Midbrain (tissue), 1 donor: ENCODE measurements at regions not wholly inside any gene's neighbourhood (a gene's known extent, or its start where the extent isn't known, plus 50 kb on each side); places are given as distances from the start of the nearest gene placed in this dataset.

Source experiments
- DNase-seq: peaks from one replicate; lab custom pipeline; 2025; lab: John Stamatoyannopoulos, UW

DNA sequence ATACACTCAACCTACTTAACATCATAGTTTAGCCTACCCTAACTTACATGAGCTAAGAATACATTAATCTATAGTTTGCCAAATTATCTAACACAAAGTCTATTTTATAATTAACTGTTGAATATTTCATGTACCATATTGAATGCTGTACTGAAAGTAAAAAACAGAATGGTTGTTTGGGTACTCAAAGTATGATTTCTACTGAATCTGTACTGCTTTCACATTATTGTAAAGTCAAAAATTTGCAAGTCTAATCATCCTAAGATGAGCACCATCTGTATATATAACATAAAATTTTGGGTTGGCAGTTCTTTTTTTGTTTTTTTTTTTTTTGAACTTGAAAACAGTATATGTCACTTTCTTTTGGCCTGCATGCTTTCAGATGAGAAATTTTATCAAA is 1212.6 kb downstream of the SLITRK5 start:
- no peak for DNase-seq

DNA sequence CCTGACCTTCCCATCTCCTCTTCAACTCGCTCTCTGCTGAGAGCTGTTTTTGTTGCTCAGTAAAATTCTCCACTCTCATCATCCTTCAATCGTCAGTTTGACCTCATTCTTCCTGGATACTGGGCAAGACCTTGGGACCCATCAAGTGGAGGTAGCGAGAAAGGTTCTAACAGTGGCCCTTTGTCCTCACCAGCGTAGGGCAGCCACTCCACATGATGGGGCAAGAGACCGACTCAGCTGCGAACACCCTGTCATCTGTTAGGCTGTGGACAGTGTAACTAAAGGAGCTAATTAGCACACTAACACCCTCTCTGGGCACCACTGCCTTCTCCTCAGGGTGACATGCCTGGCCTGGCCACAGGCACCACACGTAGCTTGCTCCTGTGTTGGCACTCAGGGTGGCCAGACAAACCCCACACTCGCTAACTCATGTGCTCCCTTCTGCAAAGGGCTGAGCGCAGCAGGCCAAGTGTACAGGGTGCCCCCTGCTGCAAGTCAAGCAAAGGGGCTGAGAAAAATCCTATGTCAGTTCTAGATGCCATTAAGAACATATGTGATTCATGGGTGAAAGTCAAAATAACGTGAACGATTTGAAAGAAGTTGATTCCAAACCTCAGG is 1216.0 kb downstream of the SLITRK5 start:
- no peak for DNase-seq

- no peak for DNase-seq
Observed at GRCh38 chr13:88895261-88895941, 1224.2 kb downstream of the SLITRK5 start.

DNA sequence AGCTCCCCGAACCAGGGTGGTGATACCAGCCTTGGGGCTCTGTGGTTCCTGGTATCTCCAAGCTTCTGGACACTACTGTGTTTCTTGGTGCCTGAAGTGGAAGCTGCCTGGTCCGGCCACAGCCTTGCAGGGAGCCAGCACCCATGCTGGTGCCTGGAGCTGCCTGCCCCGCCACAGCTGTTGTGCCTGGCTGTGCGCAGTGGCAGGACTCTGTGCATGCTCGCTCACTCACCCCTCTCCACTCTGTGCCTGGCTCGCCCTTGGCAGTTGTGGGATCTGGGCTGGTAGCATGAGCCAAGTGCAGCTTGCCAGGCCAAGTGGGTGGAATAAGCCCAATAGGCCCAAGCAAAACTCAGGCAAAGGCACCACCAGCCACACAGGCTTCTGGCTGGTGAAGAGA is 1225.3 kb downstream of the SLITRK5 start:
- no peak for DNase-seq

DNA sequence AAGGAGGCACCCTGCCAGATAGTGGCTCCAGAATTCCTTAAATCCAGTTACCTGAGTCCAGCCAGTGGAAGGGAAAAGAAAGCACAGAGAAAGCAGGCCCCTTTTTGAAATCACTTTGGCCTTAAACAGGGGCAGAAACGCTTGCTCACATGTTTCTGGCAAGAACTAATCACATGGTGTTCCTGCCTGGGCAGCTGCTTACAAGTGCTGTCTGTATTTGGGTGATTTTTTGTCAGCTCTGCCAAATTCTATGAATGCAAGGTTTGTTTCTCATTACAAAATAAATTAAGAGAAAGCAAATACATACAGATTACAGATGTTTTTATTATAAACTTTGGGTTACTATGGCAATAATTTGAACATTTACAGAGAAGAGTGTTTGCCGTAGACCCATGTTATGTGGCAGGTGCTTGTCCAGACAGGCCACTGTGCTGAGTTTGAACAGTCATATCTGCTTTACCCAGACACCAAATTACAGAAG is 1237.8 kb downstream of the SLITRK5 start:
- peak; percentile 40 for DNase-seq

GRCh38 chr13:88919970-88920628 is 1248.9 kb downstream of the SLITRK5 start:
- no peak for DNase-seq

DNA sequence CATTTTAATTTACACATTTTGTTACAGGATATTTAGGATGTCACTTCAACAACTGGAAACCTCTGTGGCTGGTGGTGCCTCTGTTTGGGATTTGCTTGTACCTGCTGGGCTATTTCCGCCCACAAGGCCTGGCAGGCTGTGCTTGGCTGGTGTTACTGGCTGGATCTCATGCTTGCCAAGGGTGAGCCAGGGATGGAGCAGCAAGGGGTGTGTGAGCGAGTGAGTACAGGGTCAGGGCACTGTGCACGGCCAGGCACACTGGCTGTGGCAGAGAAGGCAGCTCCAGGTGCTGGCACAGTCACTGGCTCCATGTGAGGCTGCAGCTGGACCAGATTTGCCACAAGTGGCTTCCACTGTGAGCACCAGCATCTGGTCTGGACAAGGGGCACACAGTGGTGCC is 1254.8 kb downstream of the SLITRK5 start:
- no peak for DNase-seq

DNA sequence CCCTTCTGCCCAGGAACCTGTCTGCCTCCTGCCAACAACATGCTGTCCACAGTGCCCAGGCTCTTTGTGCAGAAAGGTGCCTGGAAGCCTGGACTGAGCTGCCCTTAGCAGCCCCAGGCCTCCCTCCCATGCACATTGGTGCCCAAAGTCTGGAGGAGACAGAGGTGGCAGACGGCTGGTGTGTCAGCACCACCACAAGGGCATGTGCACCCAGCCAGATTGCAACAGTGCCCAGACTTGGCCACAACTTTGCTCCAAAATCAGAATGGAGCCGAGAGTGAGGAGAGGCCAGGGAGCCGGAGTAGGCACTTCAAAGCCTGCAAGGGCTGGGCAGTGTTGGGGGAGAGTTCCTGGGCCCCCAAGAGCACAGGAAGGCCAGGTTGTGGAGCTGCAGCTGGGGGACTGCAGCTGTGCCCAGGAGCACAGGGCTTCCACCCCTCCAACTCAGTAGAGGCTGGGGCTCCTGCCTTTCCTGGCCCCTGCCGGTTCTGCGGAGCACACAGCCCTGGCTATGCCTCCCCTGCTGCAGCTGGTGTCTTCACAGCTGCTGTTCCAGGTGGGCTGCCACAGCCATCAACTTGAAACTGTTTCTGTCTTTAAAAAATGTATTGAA is 1255.8 kb downstream of the SLITRK5 start:
- no peak for DNase-seq

DNA sequence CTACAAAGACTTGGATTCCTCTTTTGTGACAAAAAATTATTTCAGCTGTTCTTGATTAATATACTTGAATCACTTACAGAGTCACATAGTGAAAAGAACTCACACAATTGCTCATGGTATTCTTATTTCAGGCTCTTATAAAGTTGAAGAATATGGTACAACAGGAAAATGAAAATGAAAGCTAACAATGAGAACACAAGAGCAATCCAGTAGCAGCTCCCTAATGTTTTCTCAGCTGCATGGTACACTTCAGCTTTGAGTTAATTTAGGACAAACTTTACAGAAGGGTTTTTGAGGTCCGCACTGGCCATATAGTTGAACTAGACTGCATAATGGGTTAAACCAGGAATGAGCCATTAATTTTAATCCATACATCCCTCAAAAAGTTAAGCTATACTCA is 1261.8 kb downstream of the SLITRK5 start:
- no peak for DNase-seq

GRCh38 chr13:88937384-88937783 is 1266.2 kb downstream of the SLITRK5 start:
- no peak for DNase-seq

DNA sequence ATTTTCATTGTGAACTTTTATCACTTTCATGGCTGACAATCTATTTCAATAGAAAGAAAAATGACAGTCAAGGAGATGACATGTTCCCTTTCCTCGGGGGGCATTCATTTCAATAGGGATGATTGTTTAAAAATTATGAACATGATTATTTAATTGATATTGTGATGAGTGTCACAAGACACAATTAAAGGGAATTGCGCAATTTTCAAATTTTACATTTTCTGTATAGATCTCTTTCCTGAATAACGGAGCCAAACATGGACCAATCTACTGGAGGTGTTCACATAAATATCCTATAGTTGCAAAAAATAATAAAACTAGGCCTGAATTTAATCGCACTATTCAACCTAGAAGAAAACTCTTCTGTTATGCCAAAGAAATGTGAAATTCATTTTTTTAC is 1274.6 kb downstream of the SLITRK5 start:
- DNase-seq = no peak

GRCh38 chr13:88948501-88948900 is 1277.3 kb downstream of the SLITRK5 start:
- DNase-seq = no peak

DNA sequence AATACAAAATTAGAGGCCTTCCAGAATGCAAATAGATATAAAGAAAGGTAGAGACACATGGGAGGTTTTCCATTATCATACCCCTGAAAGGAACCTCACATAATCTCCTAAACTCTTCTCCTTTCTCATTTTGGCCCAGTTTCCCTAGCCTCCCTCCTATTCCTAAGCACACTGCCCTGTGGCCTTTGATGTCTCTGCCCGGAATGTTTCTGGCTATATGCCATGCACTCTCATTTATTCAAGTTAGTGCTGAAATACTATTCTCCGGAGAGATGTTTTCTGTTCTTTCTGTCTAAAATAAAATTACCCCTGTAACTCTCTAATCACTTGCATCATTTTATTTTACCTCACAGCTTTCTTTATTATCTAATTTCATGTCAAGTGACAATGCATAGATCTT is 1287.7 kb downstream of the SLITRK5 start:
- DNase-seq = no peak

DNA sequence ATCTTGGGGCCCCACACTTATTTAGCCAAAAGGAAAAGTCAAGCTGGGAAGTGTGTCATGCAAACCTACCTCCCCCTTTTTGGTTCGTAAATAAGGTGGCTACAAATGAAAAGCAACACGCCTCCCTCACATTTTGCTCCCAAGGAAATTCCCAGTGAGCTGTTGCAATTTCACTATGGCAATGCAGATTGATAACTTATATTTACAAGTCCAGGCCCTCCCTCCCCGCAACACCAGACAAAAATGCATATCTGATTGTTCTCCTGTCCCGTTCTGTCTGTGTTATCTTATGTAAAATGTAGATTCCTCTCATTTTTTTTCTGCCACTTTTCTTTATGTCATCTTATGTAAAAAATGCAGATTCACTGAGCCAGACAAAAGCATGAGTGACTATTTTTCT is 1305.3 kb downstream of the SLITRK5 start:
- no peak for DNase-seq

GRCh38 chr13:88978607-88979006 is 1307.4 kb downstream of the SLITRK5 start:
- DNase-seq = no peak

- DNase-seq = no peak
Observed at GRCh38 chr13:88979465-88980175, 1308.4 kb downstream of the SLITRK5 start.

DNA sequence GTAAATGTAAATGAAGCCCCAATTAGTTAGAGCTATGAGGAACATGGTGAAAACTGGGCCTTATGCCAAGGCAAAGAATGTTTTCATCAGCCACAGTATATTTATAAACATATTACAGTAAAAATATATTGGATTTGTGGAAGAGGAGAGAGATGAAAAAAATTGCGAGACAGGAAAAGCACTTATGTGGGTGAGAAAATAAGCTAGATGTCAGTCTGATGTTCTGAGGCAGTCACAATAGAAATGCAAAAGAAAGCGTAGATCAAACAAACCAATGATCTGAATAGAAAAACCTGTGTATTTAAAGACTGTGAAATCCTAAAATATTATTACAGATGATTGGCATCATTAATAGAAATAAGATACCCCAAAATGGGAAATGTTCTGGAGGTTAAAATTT is 1332.5 kb downstream of the SLITRK5 start:
- no peak for DNase-seq

- DNase-seq = no peak
Observed at GRCh38 chr13:89011615-89012014, 1340.4 kb downstream of the SLITRK5 start.

DNA sequence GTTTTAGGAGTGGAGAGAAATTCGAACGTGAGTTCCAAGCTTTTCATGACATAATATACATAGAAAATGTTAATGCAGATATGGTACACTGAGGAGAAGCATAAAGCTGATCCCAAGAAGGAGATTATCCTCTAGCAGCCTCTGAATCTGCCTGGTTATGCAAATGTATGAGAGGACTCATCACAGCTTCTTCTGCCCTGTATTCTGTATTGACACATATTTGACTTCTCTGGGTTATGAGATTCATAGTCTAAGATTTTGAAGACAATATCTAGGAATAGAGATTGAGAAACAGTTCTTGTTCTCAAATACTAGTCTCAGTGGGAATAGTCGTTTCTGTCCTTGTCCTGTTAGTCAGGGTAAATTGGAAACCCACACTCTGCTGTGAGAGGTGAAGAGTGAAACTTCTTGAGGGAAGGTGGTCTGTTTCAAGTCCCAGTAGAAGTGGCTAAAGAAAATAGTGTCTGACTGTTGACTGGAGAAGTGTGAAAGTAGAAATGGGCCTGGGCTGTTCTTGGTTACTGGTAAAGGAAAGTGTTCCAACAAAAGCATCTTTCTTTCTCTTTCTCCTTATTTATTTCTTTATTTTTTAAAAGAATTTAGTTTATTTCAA is 1356.6 kb downstream of the SLITRK5 start:
- DNase-seq = no peak

DNA sequence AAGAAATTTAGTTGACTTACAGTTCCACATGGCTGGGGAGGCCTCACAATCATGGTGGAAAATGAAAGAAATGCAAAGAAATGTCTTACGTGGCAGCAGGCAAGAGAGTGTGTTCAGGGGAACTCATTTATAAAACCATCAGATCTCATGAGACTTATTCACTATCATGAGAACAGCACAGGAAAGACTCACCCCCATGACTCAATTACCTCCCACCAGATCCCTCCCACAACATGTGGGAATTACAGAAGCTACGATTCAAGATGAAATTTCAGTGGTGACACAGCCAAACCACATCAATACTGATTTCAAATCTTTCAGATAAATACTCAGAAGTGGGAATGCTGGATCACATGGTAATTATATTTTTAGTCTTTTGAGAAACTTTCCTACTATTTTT is 1357.9 kb downstream of the SLITRK5 start:
- DNase-seq = no peak

DNA sequence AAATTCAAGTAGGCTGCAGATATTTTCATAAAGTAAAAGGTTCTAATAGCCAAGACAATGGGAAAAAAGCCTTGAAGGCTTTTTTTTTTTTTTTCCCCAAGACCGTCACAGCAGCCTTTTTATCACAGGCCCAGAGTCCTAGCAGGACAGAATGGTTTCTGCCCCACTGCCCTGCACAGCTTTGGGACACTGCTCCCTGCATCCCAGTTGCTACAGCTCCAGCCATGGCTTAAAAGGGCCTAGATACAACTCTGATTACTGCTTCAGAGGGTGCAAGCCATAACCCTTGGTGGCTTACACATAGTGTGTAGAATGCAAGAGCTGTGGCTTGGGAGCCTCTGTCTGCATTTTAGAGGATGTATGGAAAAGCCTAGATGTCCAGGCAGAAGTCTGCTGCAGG is 1362.8 kb downstream of the SLITRK5 start:
- no peak for DNase-seq

DNA sequence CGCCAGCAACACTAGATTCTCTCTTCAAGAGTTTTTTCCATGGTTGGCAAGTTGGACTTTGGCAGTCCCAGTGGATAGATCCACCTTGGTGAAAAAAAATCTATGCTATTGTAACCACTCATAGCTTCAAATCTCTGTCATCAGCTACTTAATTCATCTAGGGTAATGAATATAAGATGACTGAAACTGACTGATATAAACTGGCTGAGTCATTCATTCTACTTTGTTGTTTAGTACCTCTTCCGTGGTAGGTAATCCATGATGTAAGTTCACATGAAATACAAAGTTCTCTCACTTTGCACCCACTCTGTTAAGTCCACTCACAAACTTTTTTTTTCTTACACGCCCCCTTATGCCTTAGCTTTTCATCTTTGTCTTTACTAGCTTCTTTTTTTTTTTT is 1381.5 kb downstream of the SLITRK5 start:
- no peak for DNase-seq
